GM10266 (cell line): ENCODE measurements at regions not wholly inside any gene's neighbourhood (a gene's known extent, or its start where the extent isn't known, plus 50 kb on each side); places are given as distances from the start of the nearest gene placed in this dataset.
"Not testable (repeated sequence)": the region's sequence is repeated elsewhere in the genome, so short reads cannot be mapped to it uniquely, and the experiment has no call there.

Experiments used
- DNase-seq: peaks from one replicate; pipeline ENCODE4 v3.0.0; 2012; ENCODE audit errors: extremely low spot score
- CTCF ChIP-seq: IDR thresholded peaks from 2 replicates; pipeline ENCODE4 v1.5.1; 2012; ENCODE audit warnings: mild to moderate bottlenecking, low read depth; ENCODE audit not compliant: control insufficient read depth, insufficient read depth; ENCODE audit errors: missing control alignments

- DNase-seq: no peak
- no peak for TF ChIP-seq CTCF
These were observed 503.7 kb downstream of the TNS3 start for GRCh38 chr7:47078241-47078640.

GRCh38 chr7:47074702-47075153 is 507.2 kb downstream of the TNS3 start:
- DNase-seq: no peak
- TF ChIP-seq CTCF: no peak

- TF ChIP-seq CTCF: no peak
- no peak for DNase-seq
These were observed 508.6 kb downstream of the TNS3 start for GRCh38 chr7:47073284-47073683.

- no peak for DNase-seq
- TF ChIP-seq CTCF: no peak
These were observed 510.0 kb downstream of the TNS3 start for GRCh38 chr7:47071866-47072265.

- no peak for DNase-seq
- no peak for TF ChIP-seq CTCF
These were observed 512.4 kb downstream of the TNS3 start for GRCh38 chr7:47069385-47070076.

- no peak for DNase-seq
- no peak for TF ChIP-seq CTCF
These were observed 514.8 kb downstream of the TNS3 start for GRCh38 chr7:47066976-47067614.

GRCh38 chr7:47056731-47057130 is 525.2 kb downstream of the TNS3 start:
- no peak for TF ChIP-seq CTCF
- no peak for DNase-seq

- not testable (repeated sequence) for DNase-seq
These were observed 529.2 kb downstream of the TNS3 start for GRCh38 chr7:47052541-47053208.
